Smooth muscle cell (in vitro differentiated cells): ENCODE measurements at regions not wholly inside any gene's neighbourhood (a gene's known extent, or its start where the extent isn't known, plus 50 kb on each side); places are given as distances from the start of the nearest gene placed in this dataset.

ENCODE experiments used
- DNase-seq: peaks from one replicate; lab custom pipeline; 2025; ENCODE audit not compliant: unreplicated experiment; lab: John Stamatoyannopoulos, UW
- H2AFZ ChIP-seq: fragments of 200-600 bp; sonication (generic); 2 replicates; pipeline ENCODE4 v1.6.0; 2016; ENCODE audit warnings: antibody characterized with exemption, low read depth, mild to moderate bottlenecking
- H3F3A ChIP-seq: fragments of 200-600 bp; sonication (generic); 2 replicates; pipeline ENCODE4 v1.6.0; 2017; ENCODE audit warnings: antibody characterized with exemption, low read depth
- H3K27ac ChIP-seq: fragments of 200-600 bp; sonication (generic); 2 replicates; pipeline ENCODE4 v1.5.1; 2016; ENCODE audit warnings: low read depth, mild to moderate bottlenecking
- H3K27me3 ChIP-seq: fragments of 200-600 bp; sonication (generic); 2 replicates; pipeline ENCODE4 v1.6.1; 2016; ENCODE audit warnings: low read depth, mild to moderate bottlenecking
- H3K36me3 ChIP-seq: fragments of 200-600 bp; sonication (generic); 2 replicates; pipeline ENCODE4 v1.5.1; 2016; ENCODE audit warnings: low read depth
- H3K4me1 ChIP-seq: fragments of 200-600 bp; sonication (generic); 2 replicates; pipeline ENCODE4 v1.5.1; 2016; ENCODE audit warnings: low read depth
- H3K4me2 ChIP-seq: fragments of 200-600 bp; sonication (generic); 2 replicates; pipeline ENCODE4 v1.6.0; 2016; ENCODE audit warnings: mild to moderate bottlenecking
- H3K4me3 ChIP-seq: fragments of 200-600 bp; sonication (generic); 2 replicates; pipeline ENCODE4 v1.5.1; 2016; ENCODE audit warnings: mild to moderate bottlenecking
- H3K79me2 ChIP-seq: fragments of 200-600 bp; sonication (generic); 2 replicates; pipeline ENCODE4 v1.6.0; 2016; ENCODE audit warnings: low read depth, mild to moderate bottlenecking
- H3K9ac ChIP-seq: fragments of 200-600 bp; sonication (generic); 2 replicates; pipeline ENCODE4 v1.6.0; 2016; ENCODE audit warnings: low read depth
- H3K9me3 ChIP-seq: fragments of 200-600 bp; sonication (generic); replicated peaks from 2 replicates; pipeline ENCODE4 v1.5.1; 2016; ENCODE audit warnings: low read depth
- H4K20me1 ChIP-seq: fragments of 200-600 bp; sonication (generic); 2 replicates; pipeline ENCODE4 v1.6.0; 2016; ENCODE audit warnings: low read depth
- CTCF ChIP-seq: fragments of 200-600 bp; sonication (generic); IDR thresholded peaks from 2 replicates; pipeline ENCODE4 v1.5.1; 2017; ENCODE audit warnings: borderline replicate concordance, mild to moderate bottlenecking, antibody characterized with exemption; ENCODE audit not compliant: insufficient read depth, poor library complexity, severe bottlenecking
- WGBS: methylation state at CpG from one replicate; pipeline ENCODE4 v1.1.7; 2016; ENCODE audit warnings: low lambda C conversion rate; 5-methylcytosine and 5-hydroxymethylcytosine counted together

DNA sequence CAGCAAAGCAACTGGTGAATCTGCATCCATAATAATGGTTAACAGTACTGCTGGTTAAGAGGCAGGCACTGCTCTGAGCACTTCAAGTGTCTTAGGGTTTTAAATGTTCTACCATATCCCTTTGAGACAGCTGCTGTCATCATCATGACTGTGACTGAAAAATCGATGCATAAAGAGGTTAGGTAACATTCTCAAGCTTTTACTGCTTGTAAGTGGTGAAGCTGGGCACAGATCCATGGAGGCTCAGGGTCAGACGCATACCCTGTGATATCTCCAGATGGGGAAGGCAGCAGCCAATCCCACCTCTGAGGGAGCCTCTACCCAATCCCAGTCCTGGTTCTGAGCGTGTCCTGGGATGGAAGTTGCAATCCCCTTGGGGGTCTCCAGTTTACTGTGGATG is 57.6 kb upstream of the SOX9 start:
- H3K9ac ChIP-seq: no peak overlapping the region
- no peaks in the 10 kb centered on the region for H3F3A ChIP-seq
- no peak overlapping the region for H3K27ac ChIP-seq
- no peaks in the 10 kb centered on the region for H3K36me3 ChIP-seq
- H3K27me3 ChIP-seq: no peaks in the 10 kb centered on the region
- no peak overlapping the region for H3K4me3 ChIP-seq
- no peaks in the 10 kb centered on the region for H4K20me1 ChIP-seq
- no peak overlapping the region for H2AFZ ChIP-seq
- H3K9me3 ChIP-seq: no peaks in the 10 kb centered on the region
- H3K4me1 ChIP-seq: no peaks in the 10 kb centered on the region
- H3K79me2 ChIP-seq: no peaks in the 10 kb centered on the region
- WGBS: 97% methylated on average over 3 of the region's 3 CpGs
- no peak overlapping the region for H3K4me2 ChIP-seq
- no peak for DNase-seq
- TF ChIP-seq CTCF: no peak

DNA sequence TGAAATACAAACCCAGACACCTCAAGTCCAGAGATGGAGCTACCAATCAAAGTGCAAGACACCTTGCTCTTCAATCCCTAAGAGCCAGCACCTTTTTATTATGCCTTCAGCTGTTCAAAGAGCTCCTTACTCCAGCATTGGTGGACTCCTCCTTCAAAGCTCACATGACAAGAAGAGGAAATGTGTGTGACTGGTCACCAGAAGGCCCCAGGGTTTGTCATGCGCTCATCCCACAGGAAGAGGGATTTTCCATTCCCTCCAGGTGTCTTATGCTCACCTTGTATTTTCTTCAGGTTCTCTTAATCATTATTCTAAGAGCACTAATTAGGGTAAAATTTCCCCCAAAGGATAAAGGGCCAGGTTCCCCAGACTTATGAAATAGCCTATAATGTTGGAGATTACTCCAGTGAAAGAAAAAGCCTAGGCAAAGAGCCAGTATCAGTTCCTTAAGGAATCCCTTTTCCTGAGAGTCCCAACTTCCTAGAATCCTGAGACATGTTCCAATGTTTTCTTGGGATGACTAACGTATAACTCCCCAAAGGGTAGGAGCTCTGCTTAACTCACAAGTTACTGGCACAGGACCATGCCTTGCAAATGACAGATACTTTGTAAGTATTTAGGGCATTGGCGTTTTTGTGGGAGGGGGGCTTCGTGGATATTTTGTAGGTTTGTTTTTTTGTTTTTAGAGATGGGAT is 56.9 kb upstream of the SOX9 start:
- 93% methylated on average over 4 of the region's 4 CpGs for WGBS
- no peaks in the 10 kb centered on the region for H3K4me1 ChIP-seq
- no peak overlapping the region for H3K9ac ChIP-seq
- H3K27me3 ChIP-seq: no peaks in the 10 kb centered on the region
- H3F3A ChIP-seq: no peaks in the 10 kb centered on the region
- no peak overlapping the region for H3K27ac ChIP-seq
- H3K4me3 ChIP-seq: no peak overlapping the region
- no peak overlapping the region for H2AFZ ChIP-seq
- no peak for DNase-seq
- no peaks in the 10 kb centered on the region for H3K36me3 ChIP-seq
- TF ChIP-seq CTCF: no peak
- H4K20me1 ChIP-seq: no peaks in the 10 kb centered on the region
- no peaks in the 10 kb centered on the region for H3K9me3 ChIP-seq
- no peaks in the 10 kb centered on the region for H3K79me2 ChIP-seq
- no peak overlapping the region for H3K4me2 ChIP-seq

- WGBS: 89% methylated on average over 2 of the region's 2 CpGs
- no peak for TF ChIP-seq CTCF
- no peaks in the 10 kb centered on the region for H4K20me1 ChIP-seq
- no peaks in the 10 kb centered on the region for H3K4me1 ChIP-seq
- no peaks in the 10 kb centered on the region for H3K79me2 ChIP-seq
- H3F3A ChIP-seq: no peaks in the 10 kb centered on the region
- DNase-seq: no peak
- no peak overlapping the region for H3K4me2 ChIP-seq
- no peak overlapping the region for H3K9ac ChIP-seq
- H3K27me3 ChIP-seq: no peaks in the 10 kb centered on the region
- no peak overlapping the region for H2AFZ ChIP-seq
- no peak overlapping the region for H3K27ac ChIP-seq
- no peaks in the 10 kb centered on the region for H3K9me3 ChIP-seq
- H3K36me3 ChIP-seq: no peaks in the 10 kb centered on the region
- H3K4me3 ChIP-seq: no peak overlapping the region
Observed at GRCh38 chr17:72064606-72065193, 56.1 kb upstream of the SOX9 start.

DNA sequence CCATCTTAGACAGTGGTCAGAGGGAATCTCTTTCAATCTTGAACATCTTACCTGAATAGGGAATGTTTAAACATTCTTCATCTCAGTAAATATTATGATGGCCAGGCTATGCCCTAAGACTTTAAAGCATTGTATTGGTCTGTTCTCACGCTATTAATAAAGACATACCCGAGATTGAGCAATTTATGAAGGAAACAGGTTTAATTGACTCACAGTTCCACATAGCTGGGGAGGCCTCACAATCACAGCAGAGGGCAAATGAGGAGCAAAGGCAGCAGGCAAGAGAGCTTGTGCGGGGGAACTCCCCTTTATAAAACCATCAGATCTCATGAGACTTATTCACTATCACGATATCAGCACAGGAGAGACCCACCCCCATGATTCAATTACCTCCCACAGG is 55.3 kb upstream of the SOX9 start:
- H3K36me3 ChIP-seq: no peaks in the 10 kb centered on the region
- no peaks in the 10 kb centered on the region for H3F3A ChIP-seq
- H3K27ac ChIP-seq: no peak overlapping the region
- no peaks in the 10 kb centered on the region for H3K27me3 ChIP-seq
- H3K9ac ChIP-seq: no peak overlapping the region
- H3K4me2 ChIP-seq: no peak overlapping the region
- no peaks in the 10 kb centered on the region for H4K20me1 ChIP-seq
- no peak overlapping the region for H2AFZ ChIP-seq
- no peaks in the 10 kb centered on the region for H3K4me1 ChIP-seq
- no peaks in the 10 kb centered on the region for H3K9me3 ChIP-seq
- 94% methylated on average over 4 of the region's 4 CpGs for WGBS
- no peak for DNase-seq
- no peaks in the 10 kb centered on the region for H3K79me2 ChIP-seq
- no peak overlapping the region for H3K4me3 ChIP-seq
- no peak for TF ChIP-seq CTCF
